Activated CD8-positive, alpha-beta memory T cell treated with anti-CD3 and anti-CD28 coated beads for 48 hours (primary cell): ENCODE measurements at regions not wholly inside any gene's neighbourhood (a gene's known extent, or its start where the extent isn't known, plus 50 kb on each side); places are given as distances from the start of the nearest gene placed in this dataset.
"Not testable (repeated sequence)": the region's sequence is repeated elsewhere in the genome, so short reads cannot be mapped to it uniquely, and the experiment has no call there.

Experiments used
- DNase-seq, 3 experiments: peaks; one replicate each; pipeline ENCODE4 v3.0.0-alpha.2; 2020; ENCODE audit warnings: low read depth in 2 of 3, low spot score in 2 of 3

DNA sequence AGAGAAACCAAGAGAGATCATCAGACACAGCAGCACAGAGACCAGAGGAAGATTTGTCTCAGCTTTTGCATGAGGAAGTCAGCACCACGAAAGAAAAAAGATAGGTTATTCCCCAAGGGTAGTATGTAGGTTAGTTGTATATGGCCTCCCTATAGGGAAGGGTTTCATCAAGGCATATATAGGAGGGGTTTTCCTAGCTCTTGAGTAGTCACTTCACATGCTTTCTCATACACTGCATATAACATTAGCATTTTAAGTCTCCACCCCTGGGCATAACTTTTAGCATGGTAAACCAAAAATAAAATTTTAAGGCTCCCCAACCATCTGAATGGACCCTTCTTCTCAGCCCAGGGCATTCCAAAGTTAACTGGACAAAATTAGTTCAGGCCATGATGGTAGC lies 1571.6 kb upstream of the ACO1 start:
- DNase-seq, result no peak

DNA sequence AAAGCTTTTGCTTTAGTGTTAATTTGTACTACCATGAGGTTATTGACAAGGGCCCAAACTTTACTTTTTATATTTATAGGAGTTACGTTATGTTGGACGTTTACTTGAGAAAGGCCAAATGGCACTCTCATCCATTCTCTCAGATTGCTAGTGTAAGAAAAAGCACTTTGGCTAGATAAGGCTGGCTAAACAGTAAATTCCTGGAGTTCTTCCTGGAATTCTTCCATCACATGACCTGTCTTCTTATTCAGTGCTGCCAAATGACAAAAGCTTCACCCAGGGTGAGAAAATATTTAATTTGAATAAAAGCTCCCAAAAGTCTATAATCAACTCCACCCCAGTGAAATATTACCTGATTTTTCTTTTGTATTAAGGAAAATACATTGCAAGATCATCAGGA lies 1568.9 kb upstream of the ACO1 start:
- no peak for DNase-seq

DNA sequence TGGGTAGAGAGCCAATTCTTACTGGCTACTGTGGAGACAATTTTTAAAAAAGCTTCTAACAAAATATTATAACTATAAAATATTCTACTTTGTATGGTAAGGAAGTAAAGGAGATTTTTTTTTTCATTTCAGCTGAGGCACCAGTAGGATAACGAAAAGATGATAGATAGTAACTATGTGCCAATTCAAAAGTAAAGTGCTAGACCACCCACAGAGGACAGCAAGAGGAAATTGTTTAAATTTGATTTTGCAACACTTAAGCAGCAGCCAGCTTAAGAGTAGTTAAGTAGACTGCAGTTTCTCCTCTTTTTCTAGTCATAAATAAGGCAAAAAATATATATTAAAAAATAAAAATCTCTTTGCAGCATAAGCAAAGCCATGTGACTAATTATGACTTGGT lies 1539.3 kb upstream of the ACO1 start:
- DNase-seq, result no peak

DNA sequence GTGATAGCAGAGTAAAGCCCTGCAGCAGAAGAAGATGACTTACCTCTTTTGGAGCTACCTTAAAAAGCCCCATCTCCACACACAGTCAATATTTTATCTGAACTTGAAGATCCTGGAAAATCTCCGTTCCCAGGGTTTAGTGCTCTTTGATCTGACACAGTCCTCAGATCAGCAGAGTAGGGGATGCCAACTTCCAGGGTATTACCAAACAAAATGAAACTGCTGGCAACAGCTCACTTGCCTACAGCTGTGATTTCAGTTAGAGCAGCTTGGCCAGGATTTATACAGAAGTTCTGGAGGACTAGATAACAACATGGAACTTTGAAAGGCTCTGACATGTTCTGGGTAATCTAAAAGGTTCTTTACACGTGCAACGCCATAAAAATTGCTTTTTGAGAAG lies 1537.8 kb upstream of the ACO1 start:
- DNase-seq, result no peak

DNA sequence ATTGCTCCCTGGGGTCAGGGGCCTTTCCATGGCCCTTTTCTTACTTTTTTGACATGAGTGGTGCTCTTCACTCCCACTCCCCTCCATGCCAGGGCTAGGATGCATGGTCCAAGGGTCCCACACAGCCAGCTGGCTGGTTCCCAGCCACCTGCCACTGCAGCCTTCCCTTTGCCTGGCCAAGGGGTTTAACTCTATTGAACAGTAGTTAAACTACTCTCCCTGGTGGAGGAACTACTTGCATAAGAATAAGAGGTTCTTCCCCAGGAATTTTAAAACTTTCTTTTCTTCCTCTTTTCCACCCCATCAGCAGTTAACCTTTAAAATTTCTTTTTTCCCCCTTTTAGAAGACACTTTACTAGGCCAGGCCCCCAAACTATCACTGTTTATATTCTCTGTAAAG lies 1532.8 kb upstream of the ACO1 start:
- no peak for DNase-seq

DNA sequence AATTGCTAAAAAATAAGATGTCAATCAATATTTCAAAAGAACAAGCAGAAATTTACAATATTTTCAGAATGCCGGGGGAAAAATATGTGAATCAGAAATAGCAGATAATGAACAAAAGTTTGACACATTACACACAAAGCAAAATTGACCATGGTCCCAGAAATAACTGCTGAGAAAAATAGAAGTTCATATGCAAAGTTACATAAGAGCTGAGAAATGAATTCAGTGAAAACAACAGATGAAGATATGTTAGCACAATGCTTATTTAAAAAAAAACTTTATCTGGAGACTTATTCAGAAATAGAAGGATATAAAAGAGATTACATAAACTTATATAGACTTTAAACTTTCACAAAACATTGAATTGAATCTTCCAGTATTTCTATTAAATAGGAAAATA lies 1483.7 kb upstream of the ACO1 start:
- no peak for DNase-seq

DNA sequence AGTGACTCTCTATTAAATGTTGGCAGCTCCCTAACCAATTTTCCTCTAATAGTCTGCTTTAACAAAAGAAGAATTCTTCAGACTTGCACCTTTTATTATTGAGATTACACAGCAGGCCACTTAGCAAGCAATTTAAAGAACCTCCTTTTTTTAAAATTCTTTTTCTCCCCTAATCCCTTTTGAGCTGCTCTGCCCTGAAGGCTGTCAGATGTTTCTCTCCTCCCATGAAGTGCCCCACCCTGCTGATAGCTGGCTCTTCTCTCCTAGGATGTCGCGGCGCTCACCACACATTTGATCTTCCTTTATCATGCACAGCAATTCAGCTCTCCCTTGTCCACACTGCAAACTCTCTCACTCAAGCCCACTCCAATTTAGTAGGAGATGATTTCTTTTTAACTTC lies 1471.1 kb upstream of the ACO1 start:
- DNase-seq, result no peak

DNA sequence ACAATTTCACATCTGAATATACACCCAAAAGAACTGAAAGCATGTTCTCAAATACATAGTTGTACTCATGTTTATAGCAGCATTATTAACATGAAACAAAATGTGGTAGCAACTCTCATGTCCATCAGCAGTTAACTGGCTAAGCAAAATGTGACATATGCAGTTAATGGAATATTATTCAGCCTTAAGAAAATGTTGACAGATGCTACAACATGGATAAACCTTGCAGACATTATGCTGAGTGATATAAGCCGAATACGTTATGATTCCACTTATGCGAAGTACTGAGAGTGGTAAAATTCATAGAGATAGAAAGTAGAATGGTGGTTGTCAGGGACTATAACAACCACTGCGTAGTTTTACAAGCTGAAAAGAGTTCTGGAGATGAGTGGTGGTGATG lies 1469.0 kb upstream of the ACO1 start:
- DNase-seq, result no peak

DNA sequence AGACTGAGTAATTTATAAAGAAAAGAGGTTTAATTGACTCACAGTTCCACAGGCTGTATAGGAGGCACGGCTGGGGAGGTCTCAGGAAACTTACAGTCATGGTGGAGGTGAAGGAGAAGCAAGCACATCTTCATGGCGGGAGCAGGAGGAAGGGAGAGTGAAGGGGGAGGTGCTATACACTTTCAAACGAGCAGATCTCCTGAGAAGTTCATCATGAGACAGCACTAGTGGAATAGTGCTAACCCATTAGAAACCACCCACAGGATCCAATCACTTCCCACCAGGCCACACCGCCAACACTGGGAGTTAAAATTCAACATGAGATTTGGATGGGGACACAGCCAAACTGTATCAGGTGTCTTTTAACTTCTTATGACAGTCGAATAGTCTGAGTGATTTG lies 1459.3 kb upstream of the ACO1 start:
- DNase-seq, result no peak

DNA sequence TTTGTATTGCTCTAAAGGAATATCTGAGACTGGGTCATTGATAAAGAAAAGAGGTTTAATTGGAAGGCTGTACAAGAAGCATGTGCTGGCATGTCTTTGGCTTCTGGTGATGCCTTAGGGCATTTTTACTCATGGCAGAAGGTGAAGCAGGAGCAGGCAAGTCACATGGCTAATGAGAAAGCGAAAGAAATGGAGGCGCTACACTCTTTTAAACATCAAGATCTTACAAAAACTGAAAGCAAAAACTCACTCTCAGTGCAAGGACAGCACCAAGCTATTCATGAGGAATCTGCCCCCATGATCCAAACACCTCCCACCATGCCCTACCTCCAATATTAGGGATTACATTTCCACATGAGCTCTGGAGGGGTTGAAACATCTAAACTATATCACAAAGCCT lies 1458.8 kb upstream of the ACO1 start:
- DNase-seq, result no peak

DNA sequence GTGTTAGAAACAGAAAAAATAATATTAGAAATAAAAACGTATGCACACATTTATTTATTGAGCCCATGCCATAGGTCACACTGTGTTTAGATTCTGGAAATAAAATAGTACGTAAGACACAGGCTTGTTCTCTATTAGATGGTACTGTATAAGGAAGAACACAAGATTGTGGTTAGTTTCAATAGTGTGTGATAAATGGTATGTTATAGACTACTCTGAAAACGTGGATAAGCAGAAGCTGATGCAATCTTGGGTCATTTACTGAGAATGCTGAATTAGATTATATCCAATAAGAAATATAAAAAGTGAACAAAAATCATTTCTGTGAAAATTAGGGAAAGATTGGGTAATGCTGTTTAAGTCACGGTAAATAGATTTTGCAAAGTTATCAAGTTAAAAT lies 1456.4 kb upstream of the ACO1 start:
- no peak for DNase-seq

DNA sequence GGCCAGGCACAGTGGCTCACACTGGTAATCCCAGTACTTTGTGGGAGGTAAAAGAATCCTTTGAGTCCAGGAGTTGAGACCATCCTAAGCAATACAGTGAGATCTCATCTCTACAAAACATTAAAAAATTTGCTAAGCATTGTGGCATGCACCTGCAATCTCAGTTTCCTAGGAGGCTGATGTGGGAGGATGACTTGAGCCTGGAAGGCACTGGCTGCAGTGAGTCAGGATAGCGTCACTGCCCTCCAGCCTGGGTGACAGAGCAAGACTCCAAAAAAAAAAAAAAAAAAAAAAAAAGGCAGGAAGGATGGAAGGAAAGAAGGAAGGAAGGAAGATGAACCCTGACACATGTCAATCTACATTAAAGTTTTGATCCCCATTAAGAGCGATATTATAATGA lies 1452.2 kb upstream of the ACO1 start:
- no peak for DNase-seq

DNA sequence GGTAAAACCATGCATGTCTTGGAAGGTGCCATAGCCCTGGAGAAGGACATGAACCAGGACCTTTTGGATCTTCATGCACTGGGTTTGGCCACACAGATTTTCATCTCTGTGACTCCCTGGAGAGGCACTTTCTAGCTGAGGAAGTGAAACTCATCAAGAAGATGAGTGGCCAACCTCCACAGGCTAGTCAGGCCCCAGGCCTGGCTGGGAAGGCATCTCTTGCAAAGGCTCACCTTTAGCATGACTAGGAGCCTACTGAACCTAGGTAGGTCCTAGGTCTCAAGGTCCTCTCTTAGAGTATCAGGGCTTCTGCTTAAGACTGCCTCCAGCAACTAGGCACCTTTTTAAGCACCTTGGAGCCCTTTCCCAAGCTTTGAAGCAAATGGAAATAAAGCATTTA lies 1448.7 kb upstream of the ACO1 start:
- no peak for DNase-seq

DNA sequence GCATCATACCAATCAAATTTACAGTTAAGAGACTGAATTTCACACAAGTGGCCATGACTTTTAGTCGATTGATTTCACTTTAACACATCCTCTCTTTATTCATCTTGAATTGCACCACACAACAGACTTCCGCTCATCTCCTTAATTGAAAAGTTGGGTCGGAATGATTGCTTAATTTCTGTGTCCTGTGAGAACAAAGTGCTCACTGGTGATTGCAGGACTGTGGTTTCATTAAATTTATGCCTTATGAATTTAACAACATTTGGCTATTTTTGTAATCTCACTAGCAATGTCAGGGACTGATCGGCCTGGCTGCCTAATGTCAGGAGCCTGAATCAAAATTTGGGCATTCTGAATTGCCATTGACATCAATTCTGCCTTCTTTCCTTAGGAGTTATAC lies 1447.3 kb upstream of the ACO1 start:
- no peak for DNase-seq

DNA sequence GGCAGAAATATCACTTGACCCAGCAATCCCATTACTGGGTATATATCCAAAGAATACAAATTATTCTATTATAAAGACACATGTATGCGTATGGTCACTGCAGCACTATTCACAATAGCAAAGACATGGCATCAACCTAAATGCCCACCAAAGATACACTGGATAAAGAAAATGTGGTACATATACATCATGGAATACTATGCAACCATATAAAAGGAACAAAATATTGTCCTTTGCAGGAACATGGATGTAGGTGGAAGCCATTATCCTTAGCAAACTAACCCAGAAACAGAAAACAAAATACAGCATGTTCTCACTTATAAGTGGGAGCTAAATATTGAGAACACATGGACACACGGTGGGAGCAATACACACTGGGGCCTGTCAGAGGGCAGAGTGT lies 1441.6 kb upstream of the ACO1 start:
- not testable (repeated sequence) for DNase-seq

DNA sequence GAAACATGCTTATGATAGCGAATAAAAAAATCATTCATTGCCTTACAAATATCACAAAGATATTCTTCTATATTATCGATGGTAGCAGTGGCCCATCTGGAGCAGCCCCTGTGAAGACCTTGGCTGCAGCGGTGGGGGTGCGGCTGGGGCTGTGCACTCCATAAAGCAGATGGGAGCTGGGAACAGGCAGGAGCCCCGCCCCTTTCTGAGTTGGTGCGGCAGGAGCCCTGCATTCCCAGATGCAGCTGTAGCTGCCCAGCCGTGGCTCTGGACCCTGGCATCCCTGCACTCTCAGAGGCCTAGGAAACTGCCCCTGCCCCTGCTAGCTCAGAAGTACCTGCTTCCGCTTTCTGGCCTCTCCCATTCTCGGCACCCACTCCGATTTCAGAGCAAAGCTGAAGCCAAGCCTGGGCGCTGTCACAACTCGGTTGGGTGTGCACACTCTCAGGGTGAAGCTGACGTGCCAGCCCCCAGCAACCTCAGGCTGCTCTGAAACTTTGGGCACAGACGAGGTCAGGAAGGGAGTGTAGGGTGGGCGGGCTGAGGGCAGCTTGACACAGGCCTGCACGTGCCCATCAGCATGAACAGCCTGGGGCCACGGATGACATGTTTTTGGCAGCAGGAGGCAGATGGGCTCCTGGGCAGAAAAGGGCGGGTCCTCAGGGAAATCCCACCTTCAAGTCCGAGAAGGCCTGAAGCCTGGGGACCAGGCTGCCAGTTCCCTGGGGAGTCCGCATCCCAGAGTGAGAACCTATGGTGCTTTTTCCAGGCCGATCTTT lies 1440.8 kb upstream of the ACO1 start:
- DNase-seq, result no peak

DNA sequence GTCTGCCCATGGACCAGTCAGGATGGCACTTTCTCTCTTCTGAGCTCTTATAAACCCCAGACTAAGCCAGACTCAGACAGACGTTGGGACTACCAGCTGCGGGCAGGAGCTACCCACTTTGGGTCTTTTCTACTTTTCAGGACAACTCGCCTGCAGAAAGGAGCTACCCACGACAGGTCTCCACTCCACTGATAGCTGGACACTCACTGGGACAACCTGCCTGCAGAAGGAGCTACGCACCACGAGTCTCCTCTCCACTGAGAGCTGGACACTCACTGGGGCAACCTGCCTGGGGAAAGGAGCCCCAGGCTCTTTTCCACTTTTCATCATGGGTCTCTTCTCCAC lies 1440.2 kb upstream of the ACO1 start:
- no peak for DNase-seq

DNA sequence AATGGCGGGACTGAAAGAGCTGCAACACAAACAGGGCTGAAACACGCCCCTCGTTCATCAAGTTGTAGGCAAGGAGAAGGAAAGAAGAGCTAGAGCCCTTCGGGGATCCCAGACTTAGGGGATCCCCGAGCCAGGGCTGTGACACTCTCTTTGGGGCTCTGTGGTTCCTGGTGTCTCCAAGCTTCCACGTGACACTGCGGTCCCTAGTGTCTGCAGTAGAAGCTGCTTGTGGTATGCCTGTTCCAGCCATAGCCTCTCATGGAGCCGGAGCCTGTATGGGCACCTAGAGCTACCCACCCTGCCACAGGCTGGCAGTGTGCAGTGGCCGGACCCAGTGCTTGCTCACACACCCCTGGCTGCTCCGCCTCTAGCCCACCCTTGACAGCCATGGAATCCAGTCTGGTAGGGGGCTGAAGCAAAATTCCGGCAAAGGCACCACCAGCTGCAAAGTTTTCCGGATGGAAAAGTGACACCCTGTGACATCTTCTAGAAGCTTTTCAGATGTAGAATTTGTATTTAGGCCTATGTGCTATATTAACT lies 1439.6 kb upstream of the ACO1 start:
- DNase-seq, result no peak

DNA sequence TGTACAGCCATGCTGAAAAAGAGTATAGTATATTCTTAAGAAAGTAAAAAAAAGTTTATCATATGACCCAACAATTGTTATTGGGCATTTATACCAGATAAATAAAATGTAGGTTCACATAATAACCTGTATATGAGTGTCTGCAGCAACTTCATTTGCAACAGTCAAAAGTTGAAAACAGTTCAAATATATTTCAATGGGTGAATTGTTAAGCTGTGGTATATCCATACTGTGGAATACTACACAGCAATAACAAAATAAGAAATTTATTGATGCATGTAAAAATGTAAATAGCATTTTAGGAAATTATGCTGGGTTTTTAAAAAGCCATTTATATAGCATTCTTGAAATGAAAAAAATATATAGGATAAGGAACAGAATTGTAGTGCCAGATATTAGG lies 1420.1 kb upstream of the ACO1 start:
- no peak for DNase-seq

DNA sequence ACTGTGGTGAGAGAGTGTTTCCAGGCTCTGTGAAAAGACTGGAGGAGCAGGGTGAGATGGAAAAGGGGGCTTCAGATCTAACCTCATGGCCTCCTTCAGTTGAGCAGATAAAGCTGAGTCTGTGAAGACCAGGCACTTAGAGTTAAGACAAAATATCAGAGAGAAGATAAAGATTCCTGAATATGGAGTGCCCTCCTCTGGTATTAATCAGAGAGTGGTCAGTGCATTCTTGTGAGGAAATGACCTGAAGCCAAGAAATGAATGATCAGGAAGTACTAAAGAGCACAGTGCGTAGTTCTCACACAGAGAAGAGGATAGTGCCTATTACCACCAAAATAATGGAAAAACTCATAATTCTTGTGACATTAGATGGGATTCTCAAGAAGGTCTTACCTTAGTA lies 1417.0 kb upstream of the ACO1 start:
- no peak for DNase-seq

DNA sequence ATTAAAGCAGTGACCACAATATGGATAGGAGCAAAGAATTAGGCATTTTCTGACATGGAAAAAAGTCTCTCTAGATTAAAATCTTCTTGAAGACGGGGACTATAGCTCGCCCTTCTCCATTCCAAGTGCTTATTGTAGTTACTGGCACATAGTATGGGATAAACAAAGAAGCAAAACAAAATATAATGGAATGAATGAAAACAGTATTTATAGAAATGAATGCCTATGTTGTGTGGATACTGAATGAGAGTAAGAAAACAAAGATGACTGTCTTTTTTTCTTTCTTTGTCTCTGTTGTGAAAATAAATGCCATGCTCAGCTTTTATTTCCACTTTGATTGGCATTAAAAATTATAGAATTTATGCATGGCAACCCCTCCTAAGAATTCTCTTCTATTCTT lies 1414.3 kb upstream of the ACO1 start:
- DNase-seq, result no peak

DNA sequence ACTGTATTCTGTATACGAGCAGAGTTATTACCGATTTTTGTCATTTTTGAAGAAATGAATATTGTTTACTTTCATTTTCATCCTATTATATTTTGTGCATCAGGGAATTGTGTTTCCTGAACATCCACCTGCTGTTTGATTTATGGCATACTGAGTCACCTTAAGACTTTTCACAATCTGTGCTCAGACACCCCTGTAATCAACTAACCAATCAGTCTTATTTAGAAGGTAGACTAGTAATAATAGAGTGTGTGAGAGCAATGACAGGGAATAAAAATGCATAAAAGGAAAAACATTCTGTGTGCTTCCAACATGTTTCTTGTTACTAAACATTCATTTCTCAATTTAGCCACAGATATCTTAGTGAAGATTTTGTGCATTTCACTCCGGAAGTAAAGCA lies 1413.6 kb upstream of the ACO1 start:
- no peak for DNase-seq

DNA sequence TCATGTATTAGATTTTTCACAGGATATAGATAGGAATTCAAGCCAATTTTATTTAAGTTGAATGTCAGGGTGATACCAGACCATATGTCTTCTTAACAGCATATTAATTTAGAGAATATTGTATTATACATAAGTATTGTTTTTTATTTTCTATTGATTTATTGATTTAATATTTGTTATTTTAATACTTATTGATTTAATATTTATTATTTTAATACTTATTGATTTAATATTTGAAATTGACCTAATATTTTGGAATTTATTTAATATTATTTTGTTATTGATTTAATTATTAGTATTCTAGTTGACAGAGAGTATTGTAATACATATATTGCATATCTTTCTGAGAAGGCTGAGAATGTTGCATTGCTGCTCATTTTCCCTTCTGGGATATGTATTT lies 1411.8 kb upstream of the ACO1 start:
- DNase-seq, result no peak

DNA sequence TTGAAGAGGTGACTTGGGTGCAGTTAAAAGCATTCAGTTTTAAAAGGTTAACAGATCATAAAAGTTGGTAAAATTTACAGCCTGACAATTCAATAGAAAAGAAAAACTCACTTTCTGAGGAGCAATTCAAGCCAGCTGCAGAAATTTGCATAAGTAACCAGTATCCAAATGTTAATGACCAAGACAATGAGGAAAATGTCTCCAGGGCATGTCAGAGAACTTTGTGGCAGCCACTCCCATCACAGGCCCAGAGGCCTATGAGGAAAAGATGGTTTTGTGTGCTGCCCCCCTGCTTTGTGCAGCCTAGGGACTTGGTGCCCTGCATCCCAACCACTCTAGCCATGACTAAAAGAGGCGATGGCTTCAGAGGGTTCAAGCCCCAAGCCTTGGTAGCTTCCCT lies 1406.5 kb upstream of the ACO1 start:
- no peak for DNase-seq
